ENCODE measurements at regions not wholly inside any gene's neighbourhood (a gene's known extent, or its start where the extent isn't known, plus 50 kb on each side); places are given as distances from the start of the nearest gene placed in this dataset.

DNA sequence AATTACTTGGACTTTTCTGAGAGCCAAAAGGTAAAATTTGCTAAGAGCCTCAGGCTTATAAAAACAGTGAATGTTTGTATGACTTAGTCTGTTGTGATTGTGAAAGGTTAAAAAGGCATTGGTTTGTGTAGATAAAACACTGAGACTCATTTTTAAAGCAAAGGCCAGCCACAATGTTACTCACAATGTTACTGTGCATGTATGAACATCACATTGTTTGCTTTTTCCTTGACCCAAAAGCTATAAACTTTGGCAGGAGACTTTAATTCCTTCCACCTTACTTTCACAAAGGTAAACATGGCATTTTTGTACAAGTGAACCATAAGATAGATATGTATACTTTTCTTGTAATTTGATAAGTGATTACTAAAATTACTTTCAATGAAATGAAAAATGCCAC lies 70.5 kb downstream of the NPAP1 start:
- no peak for TF ChIP-seq EZH2 (IDR thresholded peaks at IDR 0.05; ENCODE audit: low read length, missing control alignments)
- no peak for TF ChIP-seq CTCF (conservative IDR thresholded peaks at IDR 0.05 in 1 of 2, IDR thresholded peaks at IDR 0.05 in 1 of 2; ENCODE audit: low read depth in 1 of 2, low read length in 2 of 2)
- Histone ChIP-seq H3K27me3 (ENCODE audit: control insufficient read depth, insufficient read depth, low read length) (no peaks in the 10 kb centered on the region), H4K20me1 (ENCODE audit: control insufficient read depth, extremely low read depth, insufficient read depth, low read length) (no peaks in the 10 kb centered on the region), H3K4me2 (ENCODE audit: extremely low read depth, insufficient read depth, low read length) (no peak overlapping the region), H3K27ac (ENCODE audit: insufficient read depth, low read length) (no peak overlapping the region), H3K9me3 (ENCODE audit: control insufficient read depth, insufficient read depth, low read depth, low read length) (no peaks in the 10 kb centered on the region), H3K79me2 (ENCODE audit: control insufficient read depth, insufficient read depth, low read length) (no peaks in the 10 kb centered on the region), H2AFZ (ENCODE audit: low read length) (no peak overlapping the region), H3K9ac (ENCODE audit: insufficient read depth, low read length) (no peak overlapping the region), H3K36me3 (ENCODE audit: control insufficient read depth, insufficient read depth, low read length) (no peaks in the 10 kb centered on the region), H3K4me1 (ENCODE audit: control insufficient read depth, extremely low read depth, insufficient read depth, low read length) (no peaks in the 10 kb centered on the region), H3K4me3 (replicated peaks in 1 of 4; ENCODE audit: control extremely low read depth in 1 of 4, insufficient read depth in 1 of 4, low read depth in 3 of 4, low read length in 4 of 4) (no peak overlapping the region)
- no peak for DNase-seq (ENCODE audit: low read depth in 2 of 2)

GRCh38 chr15:24747376-24747775 lies 71.8 kb downstream of the NPAP1 start:
- no peak for DNase-seq (ENCODE audit: low read depth in 2 of 2)
- Histone ChIP-seq H3K4me1 (ENCODE audit: control insufficient read depth, extremely low read depth, insufficient read depth, low read length) (no peaks in the 10 kb centered on the region), H3K27me3 (ENCODE audit: control insufficient read depth, insufficient read depth, low read length) (no peaks in the 10 kb centered on the region), H4K20me1 (ENCODE audit: control insufficient read depth, extremely low read depth, insufficient read depth, low read length) (no peaks in the 10 kb centered on the region), H3K9me3 (ENCODE audit: control insufficient read depth, insufficient read depth, low read depth, low read length) (no peaks in the 10 kb centered on the region), H2AFZ (ENCODE audit: low read length) (no peak overlapping the region), H3K79me2 (ENCODE audit: control insufficient read depth, insufficient read depth, low read length) (no peaks in the 10 kb centered on the region), H3K36me3 (ENCODE audit: control insufficient read depth, insufficient read depth, low read length) (no peaks in the 10 kb centered on the region), H3K4me2 (ENCODE audit: extremely low read depth, insufficient read depth, low read length) (no peak overlapping the region), H3K4me3 (replicated peaks in 1 of 4; ENCODE audit: control extremely low read depth in 1 of 4, insufficient read depth in 1 of 4, low read depth in 3 of 4, low read length in 4 of 4) (no peak overlapping the region), H3K27ac (ENCODE audit: insufficient read depth, low read length) (no peak overlapping the region), H3K9ac (ENCODE audit: insufficient read depth, low read length) (no peak overlapping the region)
- TF ChIP-seq CTCF (conservative IDR thresholded peaks at IDR 0.05 in 1 of 2, IDR thresholded peaks at IDR 0.05 in 1 of 2; ENCODE audit: low read depth in 1 of 2, low read length in 2 of 2) (no peak), EZH2 (IDR thresholded peaks at IDR 0.05; ENCODE audit: low read length, missing control alignments) (no peak)

DNA sequence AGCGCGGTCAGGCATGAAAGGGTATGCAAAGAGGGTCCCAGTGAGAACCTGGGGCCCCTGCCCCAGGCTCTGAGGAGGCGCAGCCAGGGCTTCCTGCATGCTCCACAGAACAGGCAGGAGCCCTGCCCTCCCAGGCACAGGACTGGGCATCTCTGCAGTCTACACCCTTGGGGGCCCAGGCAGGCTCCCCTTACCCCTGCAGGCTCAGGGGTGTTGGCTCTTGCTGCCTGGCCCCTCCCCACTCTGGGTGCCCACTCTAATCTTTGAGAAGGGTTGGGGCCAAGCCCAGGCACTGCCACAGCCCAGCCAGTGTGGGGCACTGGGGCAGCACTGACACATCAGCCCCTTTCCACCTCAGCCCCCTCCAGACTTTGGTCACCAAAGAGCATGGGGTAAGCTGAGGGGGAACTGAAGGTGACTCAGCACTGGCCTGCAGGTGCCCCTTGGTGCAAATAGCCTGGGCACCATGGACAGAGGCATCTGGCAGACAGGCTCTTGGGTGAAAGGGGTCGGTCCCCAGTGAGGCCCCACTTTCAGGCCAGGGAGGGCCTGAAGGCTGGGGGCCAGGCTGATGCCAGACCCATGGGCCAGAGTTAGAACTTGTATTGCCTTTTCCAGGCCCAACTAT lies 73.4 kb downstream of the NPAP1 start:
- DNase-seq (ENCODE audit: low read depth in 2 of 2): no peak
- Histone ChIP-seq H3K79me2 (ENCODE audit: control insufficient read depth, insufficient read depth, low read length) (no peaks in the 10 kb centered on the region), H2AFZ (ENCODE audit: low read length) (no peak overlapping the region), H3K4me2 (ENCODE audit: extremely low read depth, insufficient read depth, low read length) (no peak overlapping the region), H3K9me3 (ENCODE audit: control insufficient read depth, insufficient read depth, low read depth, low read length) (no peaks in the 10 kb centered on the region), H3K27ac (ENCODE audit: insufficient read depth, low read length) (no peak overlapping the region), H3K36me3 (ENCODE audit: control insufficient read depth, insufficient read depth, low read length) (no peaks in the 10 kb centered on the region), H3K4me3 (replicated peaks in 1 of 4; ENCODE audit: control extremely low read depth in 1 of 4, insufficient read depth in 1 of 4, low read depth in 3 of 4, low read length in 4 of 4) (no peak overlapping the region), H4K20me1 (ENCODE audit: control insufficient read depth, extremely low read depth, insufficient read depth, low read length) (no peaks in the 10 kb centered on the region), H3K27me3 (ENCODE audit: control insufficient read depth, insufficient read depth, low read length) (no peaks in the 10 kb centered on the region), H3K4me1 (ENCODE audit: control insufficient read depth, extremely low read depth, insufficient read depth, low read length) (no peaks in the 10 kb centered on the region), H3K9ac (ENCODE audit: insufficient read depth, low read length) (no peak overlapping the region)
- TF ChIP-seq CTCF (conservative IDR thresholded peaks at IDR 0.05 in 1 of 2, IDR thresholded peaks at IDR 0.05 in 1 of 2; ENCODE audit: low read depth in 1 of 2, low read length in 2 of 2): no peak
- no peak for TF ChIP-seq EZH2 (IDR thresholded peaks at IDR 0.05; ENCODE audit: low read length, missing control alignments)
